ENCODE measurements at regions not wholly inside any gene's neighbourhood (a gene's known extent, or its start where the extent isn't known, plus 50 kb on each side); places are given as distances from the start of the nearest gene placed in this dataset.

GRCh38 chr4:1556541-1557220 lies 127.4 kb downstream of the FAM53A start:
- no peak for TF ChIP-seq POLR2A (IDR thresholded peaks at IDR 0.05)
- TF ChIP-seq, protein P1, sequence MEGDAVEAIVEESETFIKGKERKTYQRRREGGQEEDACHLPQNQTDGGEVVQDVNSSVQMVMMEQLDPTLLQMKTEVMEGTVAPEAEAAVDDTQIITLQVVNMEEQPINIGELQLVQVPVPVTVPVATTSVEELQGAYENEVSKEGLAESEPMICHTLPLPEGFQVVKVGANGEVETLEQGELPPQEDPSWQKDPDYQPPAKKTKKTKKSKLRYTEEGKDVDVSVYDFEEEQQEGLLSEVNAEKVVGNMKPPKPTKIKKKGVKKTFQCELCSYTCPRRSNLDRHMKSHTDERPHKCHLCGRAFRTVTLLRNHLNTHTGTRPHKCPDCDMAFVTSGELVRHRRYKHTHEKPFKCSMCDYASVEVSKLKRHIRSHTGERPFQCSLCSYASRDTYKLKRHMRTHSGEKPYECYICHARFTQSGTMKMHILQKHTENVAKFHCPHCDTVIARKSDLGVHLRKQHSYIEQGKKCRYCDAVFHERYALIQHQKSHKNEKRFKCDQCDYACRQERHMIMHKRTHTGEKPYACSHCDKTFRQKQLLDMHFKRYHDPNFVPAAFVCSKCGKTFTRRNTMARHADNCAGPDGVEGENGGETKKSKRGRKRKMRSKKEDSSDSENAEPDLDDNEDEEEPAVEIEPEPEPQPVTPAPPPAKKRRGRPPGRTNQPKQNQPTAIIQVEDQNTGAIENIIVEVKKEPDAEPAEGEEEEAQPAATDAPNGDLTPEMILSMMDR (IDR thresholded peaks at IDR 0.05), result no peak
